ENCODE measurements at regions not wholly inside any gene's neighbourhood (a gene's known extent, or its start where the extent isn't known, plus 50 kb on each side); places are given as distances from the start of the nearest gene placed in this dataset.

DNA sequence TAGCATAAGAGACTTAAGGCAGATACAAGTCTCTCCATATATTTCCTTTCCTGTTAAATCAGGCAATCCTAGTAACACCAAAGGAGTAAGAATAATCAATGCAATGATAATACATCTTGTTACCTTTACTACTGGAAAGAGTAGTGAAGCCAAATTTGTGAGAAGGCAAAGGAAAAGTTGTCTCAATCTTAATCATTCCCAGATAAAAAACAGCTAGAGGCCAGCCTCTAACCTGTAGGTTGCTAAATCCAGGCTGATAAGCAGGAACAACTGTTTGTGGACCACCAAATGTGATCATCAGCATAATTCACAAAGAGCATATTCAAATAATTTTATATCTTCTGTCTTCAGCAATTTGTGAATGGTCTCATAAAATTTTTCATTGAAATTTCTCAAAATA, 189.2 kb upstream of the ADGRB3 start:
- Histone ChIP-seq H3K36me3 (ENCODE audit: control insufficient read depth, insufficient read depth, low read length) (no peaks in the 10 kb centered on the region), H3K4me3 (ENCODE audit: low read depth, low read length) (no peak overlapping the region), H3K27me3 (ENCODE audit: control insufficient read depth, insufficient read depth, low read length) (no peaks in the 10 kb centered on the region)
- TF ChIP-seq, protein P1, sequence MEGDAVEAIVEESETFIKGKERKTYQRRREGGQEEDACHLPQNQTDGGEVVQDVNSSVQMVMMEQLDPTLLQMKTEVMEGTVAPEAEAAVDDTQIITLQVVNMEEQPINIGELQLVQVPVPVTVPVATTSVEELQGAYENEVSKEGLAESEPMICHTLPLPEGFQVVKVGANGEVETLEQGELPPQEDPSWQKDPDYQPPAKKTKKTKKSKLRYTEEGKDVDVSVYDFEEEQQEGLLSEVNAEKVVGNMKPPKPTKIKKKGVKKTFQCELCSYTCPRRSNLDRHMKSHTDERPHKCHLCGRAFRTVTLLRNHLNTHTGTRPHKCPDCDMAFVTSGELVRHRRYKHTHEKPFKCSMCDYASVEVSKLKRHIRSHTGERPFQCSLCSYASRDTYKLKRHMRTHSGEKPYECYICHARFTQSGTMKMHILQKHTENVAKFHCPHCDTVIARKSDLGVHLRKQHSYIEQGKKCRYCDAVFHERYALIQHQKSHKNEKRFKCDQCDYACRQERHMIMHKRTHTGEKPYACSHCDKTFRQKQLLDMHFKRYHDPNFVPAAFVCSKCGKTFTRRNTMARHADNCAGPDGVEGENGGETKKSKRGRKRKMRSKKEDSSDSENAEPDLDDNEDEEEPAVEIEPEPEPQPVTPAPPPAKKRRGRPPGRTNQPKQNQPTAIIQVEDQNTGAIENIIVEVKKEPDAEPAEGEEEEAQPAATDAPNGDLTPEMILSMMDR (IDR thresholded peaks at IDR 0.05; ENCODE audit: insufficient read depth, low read length, severe bottlenecking), result no peak
- DNase-seq (ENCODE audit: low read depth), result no peak
- no peak for FAIRE-seq

DNA sequence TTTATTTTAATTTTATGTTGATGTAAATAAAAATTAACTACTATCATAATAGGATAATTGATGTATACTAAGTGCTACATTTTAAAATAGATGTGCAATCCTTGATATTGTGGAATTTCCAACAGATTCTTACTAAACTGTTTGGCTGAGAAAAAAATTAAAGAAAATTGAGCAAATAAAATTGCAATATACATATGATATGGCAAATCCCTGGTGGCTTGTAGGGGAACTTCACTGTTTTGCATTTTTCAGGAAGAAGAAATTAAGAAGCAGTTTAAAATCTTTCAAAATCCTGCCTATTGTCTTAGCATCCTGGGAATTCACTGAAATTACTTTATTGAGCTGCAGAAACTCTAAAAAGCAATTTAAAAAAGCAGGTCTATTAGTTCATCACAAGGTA, 191.4 kb upstream of the ADGRB3 start:
- Histone ChIP-seq H3K4me3 (ENCODE audit: low read depth, low read length) (no peak overlapping the region), H3K36me3 (ENCODE audit: control insufficient read depth, insufficient read depth, low read length) (no peaks in the 10 kb centered on the region), H3K27me3 (ENCODE audit: control insufficient read depth, insufficient read depth, low read length) (no peaks in the 10 kb centered on the region)
- FAIRE-seq (no peak), DNase-seq (ENCODE audit: low read depth) (no peak)
- TF ChIP-seq, protein P1 (IDR thresholded peaks at IDR 0.05; ENCODE audit: insufficient read depth, low read length, severe bottlenecking), result no peak

DNA sequence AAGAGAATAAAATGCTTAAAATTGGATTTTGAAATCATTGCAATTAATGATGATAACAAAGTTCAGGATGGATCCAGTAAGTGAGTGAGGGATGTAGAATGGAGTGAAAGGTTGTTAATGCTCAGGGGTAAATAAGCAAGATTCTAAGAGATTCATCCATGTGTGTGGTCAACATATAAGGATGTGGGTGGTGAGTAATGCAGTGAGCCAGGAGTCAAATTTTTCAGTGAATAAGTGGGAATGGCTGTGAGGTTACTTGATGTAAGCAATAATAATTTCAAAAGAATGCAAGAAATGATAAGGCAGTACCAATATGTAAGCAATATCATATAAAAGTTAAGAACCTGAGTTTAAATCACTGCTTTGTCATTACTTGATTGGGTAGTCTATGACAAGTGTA, 207.5 kb upstream of the ADGRB3 start:
- TF ChIP-seq, protein P1 (IDR thresholded peaks at IDR 0.05; ENCODE audit: insufficient read depth, low read length, severe bottlenecking), result no peak
- H3K4me3 ChIP-seq (ENCODE audit: low read depth, low read length), result no peak overlapping the region
- H3K36me3 ChIP-seq (ENCODE audit: control insufficient read depth, insufficient read depth, low read length), result no peaks in the 10 kb centered on the region
- H3K27me3 ChIP-seq (ENCODE audit: control insufficient read depth, insufficient read depth, low read length), result no peaks in the 10 kb centered on the region
- FAIRE-seq, result no peak
- DNase-seq (ENCODE audit: low read depth), result peak; percentile 31

DNA sequence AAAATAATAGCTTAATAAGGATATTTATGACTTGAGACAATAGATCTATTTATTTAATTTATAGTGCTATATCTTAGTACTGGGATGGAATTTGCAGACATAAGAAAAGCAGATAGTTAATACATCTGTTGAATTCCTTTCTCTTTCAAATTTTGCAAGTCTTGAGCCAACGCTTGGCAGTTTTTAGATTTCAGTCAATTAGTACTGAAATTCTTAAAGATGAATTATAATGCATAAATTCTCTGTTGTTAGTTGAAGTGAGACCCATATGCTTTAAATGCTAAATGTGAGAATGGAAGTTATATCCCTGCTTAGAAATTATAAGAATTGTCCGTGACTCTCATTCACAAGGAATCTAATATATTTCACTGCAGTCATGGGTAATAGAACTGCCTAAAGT, 225.1 kb upstream of the ADGRB3 start:
- no peak for DNase-seq (ENCODE audit: low read depth)
- no peak overlapping the region for H3K4me3 ChIP-seq (ENCODE audit: low read depth, low read length)
- no peaks in the 10 kb centered on the region for H3K36me3 ChIP-seq (ENCODE audit: control insufficient read depth, insufficient read depth, low read length)
- FAIRE-seq, result no peak
- TF ChIP-seq, protein P1 (IDR thresholded peaks at IDR 0.05; ENCODE audit: insufficient read depth, low read length, severe bottlenecking), result no peak
- H3K27me3 ChIP-seq (ENCODE audit: control insufficient read depth, insufficient read depth, low read length), result no peaks in the 10 kb centered on the region

DNA sequence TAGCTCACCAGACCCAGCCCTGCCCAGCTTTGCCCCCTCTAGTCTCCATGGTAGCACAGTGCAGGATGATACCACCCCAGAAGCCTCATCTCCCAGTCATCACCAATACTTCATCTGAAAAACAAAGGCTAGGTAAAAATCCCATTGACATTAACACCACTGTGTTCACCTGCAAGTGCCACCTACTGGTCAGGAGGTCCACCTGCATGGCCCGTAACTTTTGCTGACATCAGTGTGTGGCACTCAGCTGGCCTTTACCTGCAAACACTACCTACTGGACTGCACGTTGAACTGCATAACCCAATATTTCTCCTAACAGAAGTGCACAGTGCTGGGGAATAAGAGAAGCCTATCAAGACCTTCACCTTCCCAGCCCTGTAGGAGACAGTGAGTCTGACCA, 234.7 kb upstream of the ADGRB3 start:
- Histone ChIP-seq H3K36me3 (ENCODE audit: control insufficient read depth, insufficient read depth, low read length) (no peaks in the 10 kb centered on the region), H3K27me3 (ENCODE audit: control insufficient read depth, insufficient read depth, low read length) (no peaks in the 10 kb centered on the region), H3K4me3 (ENCODE audit: low read depth, low read length) (no peak overlapping the region)
- TF ChIP-seq, protein P1 (IDR thresholded peaks at IDR 0.05; ENCODE audit: insufficient read depth, low read length, severe bottlenecking), result no peak
- DNase-seq (ENCODE audit: low read depth) (no peak), FAIRE-seq (no peak)

DNA sequence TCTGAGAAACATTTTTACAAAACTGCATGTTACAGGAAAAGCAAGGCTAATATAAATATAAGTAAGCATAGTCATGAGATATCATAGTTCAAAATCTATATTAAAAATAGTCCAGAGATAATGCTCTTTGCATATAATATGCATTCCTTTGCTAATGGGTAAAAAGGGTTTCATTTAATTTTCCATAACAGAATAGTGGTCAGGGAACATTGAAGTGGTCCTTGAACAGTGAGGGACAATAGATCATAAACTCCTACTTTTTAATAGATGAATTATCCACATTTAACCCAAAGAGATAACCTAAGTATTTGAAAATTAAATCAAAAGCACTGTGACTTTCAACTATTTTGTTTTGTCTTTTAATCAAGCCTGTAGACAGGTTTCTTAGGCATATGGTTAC, 243.1 kb upstream of the ADGRB3 start:
- no peak for DNase-seq (ENCODE audit: low read depth)
- Histone ChIP-seq H3K36me3 (ENCODE audit: control insufficient read depth, insufficient read depth, low read length) (no peaks in the 10 kb centered on the region), H3K27me3 (ENCODE audit: control insufficient read depth, insufficient read depth, low read length) (no peaks in the 10 kb centered on the region), H3K4me3 (ENCODE audit: low read depth, low read length) (no peak overlapping the region)
- FAIRE-seq, result no peak
- TF ChIP-seq, protein P1 (IDR thresholded peaks at IDR 0.05; ENCODE audit: insufficient read depth, low read length, severe bottlenecking), result no peak

All from bronchial epithelial cell (primary cell).